H1 (cell line): ENCODE measurements at regions not wholly inside any gene's neighbourhood (a gene's known extent, or its start where the extent isn't known, plus 50 kb on each side); places are given as distances from the start of the nearest gene placed in this dataset.

Experiments
- BCL11A ChIP-seq, 2 experiments: IDR thresholded peaks; one replicate each; pipeline ENCODE4 v1.6.1; 2011; ENCODE audit warnings: low read depth in 2 of 2, low read length in 2 of 2, mild to moderate bottlenecking in 2 of 2
- CTBP2 ChIP-seq: IDR thresholded peaks from 2 replicates; pipeline ENCODE4 v1.7.0; 2011; ENCODE audit warnings: borderline replicate concordance, mild to moderate bottlenecking, moderate library complexity, mixed read lengths, low read length; ENCODE audit not compliant: insufficient read depth, insufficient read length
- HDAC2 ChIP-seq, 2 experiments: fragments of 300-600 bp in 1 of 2; sonication (generic) in 1 of 2; IDR thresholded peaks; 2 replicates each; pipeline ENCODE4 v1.6.1; 2011 to 2012; ENCODE audit warnings: low read depth in 2 of 2, low read length in 2 of 2, mild to moderate bottlenecking in 2 of 2, moderate library complexity in 2 of 2, borderline replicate concordance in 1 of 2, inconsistent platforms in 1 of 2
- RXRA ChIP-seq: IDR thresholded peaks from 2 replicates; pipeline ENCODE4 v1.6.1; 2011; ENCODE audit warnings: low read depth, mild to moderate bottlenecking, low read length, moderate library complexity; ENCODE audit not compliant: insufficient read depth
- TF ChIP-seq, protein P1 (sequence below): IDR thresholded peaks from 2 replicates; pipeline ENCODE4 v1.6.1; 2012; ENCODE audit warnings: low read length, inconsistent platforms
- TF ChIP-seq, protein P2 (sequence below), 3 experiments: IDR thresholded peaks; 1 replicate in 2 of 3; 2 replicates in 1 of 3; pipeline versions ENCODE4 v1.5.1 to v1.6.1; 2011; ENCODE audit warnings: low read length in 3 of 3, mild to moderate bottlenecking in 3 of 3, inconsistent platforms in 2 of 3, low read depth in 1 of 3, moderate library complexity in 1 of 3; ENCODE audit not compliant: insufficient read depth in 1 of 3; ENCODE audit errors: control extremely low read depth in 1 of 3

DNA sequence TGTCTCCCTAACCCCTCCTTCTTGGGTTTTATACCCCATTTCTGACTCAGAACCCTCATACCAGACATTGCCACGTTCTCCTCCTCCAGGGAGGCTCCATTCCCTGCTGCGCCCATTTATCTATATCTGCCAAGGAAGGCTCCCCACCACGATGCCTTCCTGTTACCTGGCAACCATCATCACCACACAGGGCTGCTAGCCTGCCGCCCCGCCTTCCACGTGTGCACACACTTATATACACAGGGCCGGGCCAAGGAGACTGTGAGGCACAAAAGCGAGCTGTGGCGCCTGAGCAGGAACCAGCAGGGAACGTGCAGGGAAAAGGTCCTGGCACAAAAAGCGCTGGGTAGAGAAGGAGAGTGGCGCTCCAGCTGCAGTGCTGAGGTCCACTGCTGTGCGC lies 261.8 kb downstream of the CBLN1 start (continued):
- TF ChIP-seq, protein P1, sequence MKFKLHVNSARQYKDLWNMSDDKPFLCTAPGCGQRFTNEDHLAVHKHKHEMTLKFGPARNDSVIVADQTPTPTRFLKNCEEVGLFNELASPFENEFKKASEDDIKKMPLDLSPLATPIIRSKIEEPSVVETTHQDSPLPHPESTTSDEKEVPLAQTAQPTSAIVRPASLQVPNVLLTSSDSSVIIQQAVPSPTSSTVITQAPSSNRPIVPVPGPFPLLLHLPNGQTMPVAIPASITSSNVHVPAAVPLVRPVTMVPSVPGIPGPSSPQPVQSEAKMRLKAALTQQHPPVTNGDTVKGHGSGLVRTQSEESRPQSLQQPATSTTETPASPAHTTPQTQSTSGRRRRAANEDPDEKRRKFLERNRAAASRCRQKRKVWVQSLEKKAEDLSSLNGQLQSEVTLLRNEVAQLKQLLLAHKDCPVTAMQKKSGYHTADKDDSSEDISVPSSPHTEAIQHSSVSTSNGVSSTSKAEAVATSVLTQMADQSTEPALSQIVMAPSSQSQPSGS, result no peak
- TF ChIP-seq RXRA, result no peak
- TF ChIP-seq CTBP2, result no peak
- no peak for TF ChIP-seq HDAC2 (IDR thresholded peaks at IDR 0.05; ENCODE audit: borderline replicate concordance in 1 of 2, low read depth in 2 of 2, low read length in 2 of 2)
- TF ChIP-seq, protein P2, sequence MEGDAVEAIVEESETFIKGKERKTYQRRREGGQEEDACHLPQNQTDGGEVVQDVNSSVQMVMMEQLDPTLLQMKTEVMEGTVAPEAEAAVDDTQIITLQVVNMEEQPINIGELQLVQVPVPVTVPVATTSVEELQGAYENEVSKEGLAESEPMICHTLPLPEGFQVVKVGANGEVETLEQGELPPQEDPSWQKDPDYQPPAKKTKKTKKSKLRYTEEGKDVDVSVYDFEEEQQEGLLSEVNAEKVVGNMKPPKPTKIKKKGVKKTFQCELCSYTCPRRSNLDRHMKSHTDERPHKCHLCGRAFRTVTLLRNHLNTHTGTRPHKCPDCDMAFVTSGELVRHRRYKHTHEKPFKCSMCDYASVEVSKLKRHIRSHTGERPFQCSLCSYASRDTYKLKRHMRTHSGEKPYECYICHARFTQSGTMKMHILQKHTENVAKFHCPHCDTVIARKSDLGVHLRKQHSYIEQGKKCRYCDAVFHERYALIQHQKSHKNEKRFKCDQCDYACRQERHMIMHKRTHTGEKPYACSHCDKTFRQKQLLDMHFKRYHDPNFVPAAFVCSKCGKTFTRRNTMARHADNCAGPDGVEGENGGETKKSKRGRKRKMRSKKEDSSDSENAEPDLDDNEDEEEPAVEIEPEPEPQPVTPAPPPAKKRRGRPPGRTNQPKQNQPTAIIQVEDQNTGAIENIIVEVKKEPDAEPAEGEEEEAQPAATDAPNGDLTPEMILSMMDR (IDR thresholded peaks at IDR 0.05; ENCODE audit: control extremely low read depth in 1 of 3, insufficient read depth in 1 of 3, low read depth in 1 of 3, low read length in 3 of 3), result no peak
- TF ChIP-seq BCL11A (IDR thresholded peaks at IDR 0.05; ENCODE audit: low read depth in 2 of 2, low read length in 2 of 2), result no peak
